OCI-LY3 (cell line): ENCODE measurements at regions not wholly inside any gene's neighbourhood (a gene's known extent, or its start where the extent isn't known, plus 50 kb on each side); places are given as distances from the start of the nearest gene placed in this dataset.
"Not testable (repeated sequence)": the region's sequence is repeated elsewhere in the genome, so short reads cannot be mapped to it uniquely, and the experiment has no call there.

Experiments used
- H2AFZ ChIP-seq: fragments of 200-600, 300-600 bp; shearing (Covaris generic); 2 replicates; pipeline ENCODE4 v1.6.0; 2014; ENCODE audit warnings: antibody characterized with exemption, low read depth, low read length
- H3K27ac ChIP-seq: fragments of 200-600, 300-600 bp; sonication (generic); 2 replicates; pipeline ENCODE4 v1.5.1; 2014; ENCODE audit warnings: mild to moderate bottlenecking, low read length, moderate library complexity, mixed read lengths
- H3K27me3 ChIP-seq: fragments of 200-600, 300-600 bp; sonication (generic); 2 replicates; pipeline ENCODE4 v1.6.1; 2014; ENCODE audit warnings: low read depth, low read length, mixed read lengths
- H3K36me3 ChIP-seq: fragments of 200-600, 300-600 bp; sonication (generic); replicated peaks from 2 replicates; pipeline ENCODE3; 2014; ENCODE audit warnings: low read depth, low read length, mixed read lengths
- H3K4me1 ChIP-seq: fragments of 300-600, 200-600 bp; sonication (generic); 2 replicates; pipeline ENCODE4 v1.6.1; 2014; ENCODE audit warnings: low read length, mixed read lengths
- H3K4me2 ChIP-seq: fragments of 200-600, 300-600 bp; sonication (generic); 2 replicates; pipeline ENCODE4 v1.6.1; 2014; ENCODE audit warnings: low read length, mixed read lengths
- H3K4me3 ChIP-seq: fragments of 300-600, 200-600 bp; sonication (generic); 2 replicates; pipeline ENCODE4 v1.5.1; 2014; ENCODE audit warnings: antibody characterized with exemption, mild to moderate bottlenecking, low read length, moderate library complexity
- H3K79me2 ChIP-seq: fragments of 300-600, 200-600 bp; shearing (Covaris generic); 2 replicates; pipeline ENCODE4 v1.6.1; 2014; ENCODE audit warnings: mild to moderate bottlenecking, low read length, mixed read lengths
- H3K9ac ChIP-seq: fragments of 300-600, 200-600 bp; shearing (Covaris generic); 2 replicates; pipeline ENCODE4 v1.6.0; 2014; ENCODE audit warnings: mild to moderate bottlenecking, low read length, moderate library complexity
- H3K9me3 ChIP-seq: fragments of 200-600, 300-600 bp; shearing (Covaris generic); 2 replicates; pipeline ENCODE4 v1.6.1; 2014; ENCODE audit warnings: low read length, mixed read lengths; ENCODE audit not compliant: insufficient read depth
- H4K20me1 ChIP-seq: fragments of 200-600, 300-600 bp; sonication (generic); 2 replicates; pipeline ENCODE4 v1.6.1; 2016; ENCODE audit warnings: low read length, mixed read lengths; ENCODE audit not compliant: insufficient read depth
- CTCF ChIP-seq: fragments of 200-600, 300-600 bp; sonication (generic); IDR thresholded peaks from 2 replicates; pipeline ENCODE4 v1.5.1; 2014; ENCODE audit warnings: antibody characterized with exemption, low read length, low read depth
- EZH2phosphoT487 ChIP-seq: fragments of 200-600 bp; shearing (Covaris generic); IDR thresholded peaks from 2 replicates; pipeline ENCODE4 v1.6.1; 2018; ENCODE audit warnings: antibody characterized with exemption, mixed run types, low read depth

GRCh38 chr11:70559516-70559915 lies 161.2 kb downstream of the CTTN start:
- no peak overlapping the region for H3K27ac ChIP-seq
- no peaks in the 10 kb centered on the region for H3K36me3 ChIP-seq
- no peaks in the 10 kb centered on the region for H4K20me1 ChIP-seq
- no peak overlapping the region for H3K9ac ChIP-seq
- no peak overlapping the region for H3K4me3 ChIP-seq
- TF ChIP-seq CTCF (no peak), EZH2phosphoT487 (no peak)
- no peak overlapping the region for H2AFZ ChIP-seq
- no peaks in the 10 kb centered on the region for H3K9me3 ChIP-seq
- H3K79me2 ChIP-seq, result no peaks in the 10 kb centered on the region
- no peak overlapping the region for H3K4me2 ChIP-seq
- no peaks in the 10 kb centered on the region for H3K4me1 ChIP-seq
- peaks cover 8% of the 10 kb centered on the region for H3K27me3 ChIP-seq

GRCh38 chr11:70560621-70561020 lies 162.3 kb downstream of the CTTN start:
- H3K27ac ChIP-seq, H3K9me3 ChIP-seq, H3K4me3 ChIP-seq, H3K36me3 ChIP-seq, H4K20me1 ChIP-seq, H3K4me1 ChIP-seq, H3K79me2 ChIP-seq, H2AFZ ChIP-seq, H3K4me2 ChIP-seq, H3K27me3 ChIP-seq, H3K9ac ChIP-seq: not testable (repeated sequence)

GRCh38 chr11:70566768-70567530 lies 168.6 kb downstream of the CTTN start:
- H3K27me3 ChIP-seq, result peaks cover 17% of the 10 kb centered on the region

GRCh38 chr11:70567680-70568034 lies 169.3 kb downstream of the CTTN start:
- H3K9me3 ChIP-seq, result no peaks in the 10 kb centered on the region

More at GRCh38 chr11:70566768-70567530, 168.6 kb downstream of the CTTN start:
- TF ChIP-seq EZH2phosphoT487 (no peak), CTCF (no peak)
- no peak overlapping the region for H2AFZ ChIP-seq
- H3K9me3 ChIP-seq, result no peaks in the 10 kb centered on the region
- no peaks in the 10 kb centered on the region for H3K36me3 ChIP-seq
- no peak overlapping the region for H3K4me2 ChIP-seq
- no peaks in the 10 kb centered on the region for H3K4me1 ChIP-seq
- H3K79me2 ChIP-seq, result no peaks in the 10 kb centered on the region
- H3K4me3 ChIP-seq, result no peak overlapping the region
- H3K27ac ChIP-seq, result no peak overlapping the region
- H3K9ac ChIP-seq, result no peak overlapping the region
- H4K20me1 ChIP-seq, result no peaks in the 10 kb centered on the region

More at GRCh38 chr11:70567680-70568034, 169.3 kb downstream of the CTTN start:
- no peaks in the 10 kb centered on the region for H4K20me1 ChIP-seq
- peaks cover 10% of the 10 kb centered on the region; the same call in 1 of the 2 replicates for H3K27me3 ChIP-seq
- H3K9ac ChIP-seq, result no peak overlapping the region
- no peaks in the 10 kb centered on the region for H3K36me3 ChIP-seq
- no peaks in the 10 kb centered on the region for H3K4me1 ChIP-seq
- H3K79me2 ChIP-seq, result no peaks in the 10 kb centered on the region
- TF ChIP-seq CTCF (no peak), EZH2phosphoT487 (no peak)
- H3K4me2 ChIP-seq, result no peak overlapping the region
- no peak overlapping the region for H2AFZ ChIP-seq
- no peak overlapping the region for H3K4me3 ChIP-seq
- H3K27ac ChIP-seq, result no peak overlapping the region
